Bronchial epithelial cell (primary cell): ENCODE measurements at regions not wholly inside any gene's neighbourhood (a gene's known extent, or its start where the extent isn't known, plus 50 kb on each side); places are given as distances from the start of the nearest gene placed in this dataset.

Source experiments
- DNase-seq: peaks from one replicate; pipeline ENCODE4 v3.0.0-alpha.2; 2010; ENCODE audit warnings: low read depth
- FAIRE-seq: peaks from 2 replicates; lab custom pipeline; 2011; peaks lifted over from hg19 to GRCh38; lab: Jason Lieb, UNC
- H3K27me3 ChIP-seq: 2 replicates; pipeline ENCODE4 v1.5.1; 2011; ENCODE audit warnings: low read length; ENCODE audit not compliant: control insufficient read depth, insufficient read depth
- H3K36me3 ChIP-seq: 2 replicates; pipeline ENCODE4 v1.5.1; 2011; ENCODE audit warnings: low read length; ENCODE audit not compliant: control insufficient read depth, insufficient read depth
- H3K4me3 ChIP-seq: 2 replicates; pipeline ENCODE4 v1.5.1; 2011; ENCODE audit warnings: mild to moderate bottlenecking, low read depth, low read length, control low read depth
- CTCF ChIP-seq: IDR thresholded peaks from 2 replicates; pipeline ENCODE4 v1.5.1; 2011; ENCODE audit warnings: mild to moderate bottlenecking, moderate library complexity, low read length, control low read depth, inconsistent platforms; ENCODE audit not compliant: insufficient read depth, severe bottlenecking

DNA sequence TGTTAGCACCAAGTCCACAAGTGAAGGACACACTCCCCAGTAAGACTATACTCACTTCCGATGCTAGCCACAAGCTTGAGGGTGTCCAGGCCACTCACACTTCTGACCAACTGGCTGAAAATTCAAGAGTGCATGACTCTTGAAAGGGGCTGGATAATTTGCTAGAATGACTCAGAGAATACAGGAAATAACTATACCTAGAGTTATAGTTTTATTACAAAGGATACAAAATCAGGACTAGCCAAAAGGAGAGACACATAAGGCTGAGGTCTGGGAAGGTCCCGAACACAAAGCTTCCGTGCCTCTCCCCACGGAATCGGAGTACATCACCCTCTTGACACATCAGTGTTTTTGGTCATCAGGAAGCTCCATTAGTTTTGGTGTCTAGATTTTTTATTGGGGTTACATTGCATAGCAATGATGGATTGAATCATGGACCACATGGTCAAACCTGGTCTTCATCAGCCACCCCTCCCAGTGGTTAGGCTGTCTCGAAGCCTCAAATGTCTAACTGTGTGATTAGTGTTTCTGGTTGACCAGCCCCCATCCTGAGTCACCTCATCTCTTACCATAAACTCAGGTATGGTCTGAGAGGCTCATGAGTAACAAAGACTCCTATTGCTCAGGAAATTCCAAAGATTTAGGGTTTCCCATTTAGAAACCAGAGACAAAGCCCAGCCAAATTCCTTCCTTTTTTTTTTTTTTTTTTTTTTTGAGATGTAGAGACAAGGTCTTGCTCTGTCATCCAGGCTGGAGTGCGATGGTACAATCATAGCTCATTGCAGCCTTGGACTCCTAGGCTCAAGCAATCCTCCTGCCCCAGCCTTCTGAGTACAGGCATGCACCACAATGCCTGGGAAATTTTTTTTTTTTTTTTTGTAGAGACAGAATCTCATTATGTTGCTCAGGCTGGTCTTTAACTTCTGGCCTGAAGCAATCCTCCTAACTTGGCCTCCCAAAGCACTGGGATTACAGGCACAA, 472.0 kb upstream of the TBX3 start:
- no peak for TF ChIP-seq CTCF
- DNase-seq (peak; percentile 95), FAIRE-seq (no peak)
- no peaks in the 10 kb centered on the region for H3K27me3 ChIP-seq
- no peaks in the 10 kb centered on the region for H3K36me3 ChIP-seq
- H3K4me3 ChIP-seq, result no peak overlapping the region

GRCh38 chr12:115149685-115150378, 465.9 kb upstream of the TBX3 start:
- Histone ChIP-seq H3K4me3 (no peak overlapping the region), H3K27me3 (no peaks in the 10 kb centered on the region), H3K36me3 (no peaks in the 10 kb centered on the region)
- FAIRE-seq, result peak; percentile 40
- DNase-seq, result peak; percentile 69
- TF ChIP-seq CTCF, result no peak

- TF ChIP-seq CTCF, result no peak
- H3K36me3 ChIP-seq, result no peaks in the 10 kb centered on the region
- FAIRE-seq (no peak), DNase-seq (no peak)
- no peaks in the 10 kb centered on the region for H3K27me3 ChIP-seq
- H3K4me3 ChIP-seq, result no peak overlapping the region
These were observed 465.3 kb upstream of the TBX3 start for GRCh38 chr12:115149279-115149678.

DNA sequence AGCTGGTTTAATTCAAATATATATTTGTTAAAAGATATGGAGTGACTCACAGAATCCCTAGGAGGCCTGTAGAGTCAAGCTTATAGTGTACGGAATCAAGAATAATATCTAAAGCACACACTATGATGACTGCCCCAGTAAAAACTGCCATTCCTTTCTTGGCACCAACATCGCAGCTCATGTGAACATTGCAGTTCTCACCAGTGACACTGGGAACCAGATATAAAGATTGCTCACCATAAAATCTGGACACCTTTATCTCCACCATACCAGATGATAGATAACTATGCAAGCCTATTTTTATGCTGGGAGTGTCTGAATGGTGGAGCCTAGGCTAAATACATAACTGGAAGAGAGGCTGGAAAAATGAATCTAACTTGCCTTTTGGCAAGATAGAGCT, 463.9 kb upstream of the TBX3 start:
- no peaks in the 10 kb centered on the region for H3K27me3 ChIP-seq
- FAIRE-seq, result no peak

GRCh38 chr12:115146453-115146852, 462.5 kb upstream of the TBX3 start:
- TF ChIP-seq CTCF, result no peak
- no peaks in the 10 kb centered on the region for H3K36me3 ChIP-seq
- DNase-seq (peak; percentile 33), FAIRE-seq (no peak)
- no peaks in the 10 kb centered on the region for H3K27me3 ChIP-seq
- no peak overlapping the region for H3K4me3 ChIP-seq

More for the DNA sequence above, 463.9 kb upstream of the TBX3 start:
- H3K4me3 ChIP-seq, result no peak overlapping the region
- no peaks in the 10 kb centered on the region for H3K36me3 ChIP-seq
- TF ChIP-seq CTCF, result no peak
- no peak for DNase-seq
